ENCODE measurements at regions not wholly inside any gene's neighbourhood (a gene's known extent, or its start where the extent isn't known, plus 50 kb on each side); places are given as distances from the start of the nearest gene placed in this dataset.

DNA sequence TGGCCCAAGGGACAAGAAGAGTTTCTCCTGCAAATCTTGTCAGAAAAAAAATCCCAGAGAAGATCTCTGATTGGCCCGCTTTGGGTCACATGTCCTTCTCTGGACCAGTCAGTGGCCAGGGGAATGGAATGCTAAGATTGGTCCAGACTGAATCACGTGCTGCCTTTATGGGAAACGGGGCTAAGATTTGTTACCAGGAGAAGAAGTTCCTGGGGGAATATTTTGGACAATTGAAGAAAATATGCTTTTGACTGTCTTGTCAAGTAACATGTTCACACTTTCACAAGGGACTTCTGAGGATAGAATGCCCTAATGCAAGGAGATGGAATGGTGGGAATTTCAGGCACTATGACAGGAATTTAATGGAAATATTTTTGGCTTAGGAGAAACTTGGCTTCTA lies 74.1 kb upstream of the SH3PXD2B start:
- TF ChIP-seq EP300 (conservative IDR thresholded peaks at IDR 0.05; ENCODE audit: poor library complexity, severe bottlenecking) (no peak), MXI1 (conservative IDR thresholded peaks at IDR 0.05; ENCODE audit: poor library complexity, severe bottlenecking) (no peak), POLR2AphosphoS5 (IDR thresholded peaks at IDR 0.05) (no peak), RAD21 (conservative IDR thresholded peaks at IDR 0.05) (no peak)
- TF ChIP-seq, protein P1, sequence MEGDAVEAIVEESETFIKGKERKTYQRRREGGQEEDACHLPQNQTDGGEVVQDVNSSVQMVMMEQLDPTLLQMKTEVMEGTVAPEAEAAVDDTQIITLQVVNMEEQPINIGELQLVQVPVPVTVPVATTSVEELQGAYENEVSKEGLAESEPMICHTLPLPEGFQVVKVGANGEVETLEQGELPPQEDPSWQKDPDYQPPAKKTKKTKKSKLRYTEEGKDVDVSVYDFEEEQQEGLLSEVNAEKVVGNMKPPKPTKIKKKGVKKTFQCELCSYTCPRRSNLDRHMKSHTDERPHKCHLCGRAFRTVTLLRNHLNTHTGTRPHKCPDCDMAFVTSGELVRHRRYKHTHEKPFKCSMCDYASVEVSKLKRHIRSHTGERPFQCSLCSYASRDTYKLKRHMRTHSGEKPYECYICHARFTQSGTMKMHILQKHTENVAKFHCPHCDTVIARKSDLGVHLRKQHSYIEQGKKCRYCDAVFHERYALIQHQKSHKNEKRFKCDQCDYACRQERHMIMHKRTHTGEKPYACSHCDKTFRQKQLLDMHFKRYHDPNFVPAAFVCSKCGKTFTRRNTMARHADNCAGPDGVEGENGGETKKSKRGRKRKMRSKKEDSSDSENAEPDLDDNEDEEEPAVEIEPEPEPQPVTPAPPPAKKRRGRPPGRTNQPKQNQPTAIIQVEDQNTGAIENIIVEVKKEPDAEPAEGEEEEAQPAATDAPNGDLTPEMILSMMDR (IDR thresholded peaks at IDR 0.05; ENCODE audit: poor library complexity, severe bottlenecking), result no peak
- no peak overlapping the region for H3K27ac ChIP-seq (ENCODE audit: low read length)
- no peaks in the 10 kb centered on the region for H3F3A ChIP-seq (ENCODE audit: insufficient read depth, low read length, poor library complexity, severe bottlenecking)
- no peaks in the 10 kb centered on the region for H4K20me1 ChIP-seq (ENCODE audit: insufficient read depth)
- H3K36me3 ChIP-seq (ENCODE audit: insufficient read depth, low read length), result no peaks in the 10 kb centered on the region
- H3K4me2 ChIP-seq (ENCODE audit: low read length), result no peak overlapping the region
- H3K9me2 ChIP-seq (ENCODE audit: insufficient read depth, low read length), result no peaks in the 10 kb centered on the region
- H3K79me2 ChIP-seq (replicated peaks; ENCODE audit: insufficient read depth, low read length), result no peaks in the 10 kb centered on the region
- H3K9ac ChIP-seq (ENCODE audit: low read length), result no peak overlapping the region
- no peaks in the 10 kb centered on the region for H3K9me3 ChIP-seq (ENCODE audit: low read length)
- H3K4me3 ChIP-seq (ENCODE audit: low read length), result no peak overlapping the region
- H2AFZ ChIP-seq (ENCODE audit: low read depth, low read length), result no peak overlapping the region
- no peaks in the 10 kb centered on the region for H3K27me3 ChIP-seq (ENCODE audit: insufficient read depth, low read depth, low read length)

DNA sequence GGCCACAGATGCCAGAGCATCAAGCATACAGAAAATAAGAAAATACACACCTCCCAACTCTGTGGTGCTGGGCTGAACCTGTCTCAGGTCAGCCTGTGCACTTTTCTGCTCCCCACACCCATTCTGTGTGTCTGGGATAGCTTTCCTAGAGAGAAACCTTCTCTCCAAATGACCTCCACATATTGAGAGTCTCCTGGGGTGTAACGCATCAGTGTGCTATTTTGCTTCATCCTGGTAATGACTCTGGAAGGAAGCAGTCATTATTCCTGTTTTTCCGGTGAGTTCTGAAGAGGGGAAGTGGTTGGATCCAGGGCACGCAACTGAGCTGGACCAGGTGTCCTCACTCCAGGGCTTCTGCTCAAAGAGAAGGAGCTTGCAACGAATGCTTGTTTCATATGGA lies 73.2 kb upstream of the SH3PXD2B start:
- Histone ChIP-seq H3F3A (ENCODE audit: insufficient read depth, low read length, poor library complexity, severe bottlenecking) (no peaks in the 10 kb centered on the region), H2AFZ (ENCODE audit: low read depth, low read length) (no peak overlapping the region), H3K9me2 (ENCODE audit: insufficient read depth, low read length) (no peaks in the 10 kb centered on the region), H3K36me3 (ENCODE audit: insufficient read depth, low read length) (no peaks in the 10 kb centered on the region), H3K9ac (ENCODE audit: low read length) (no peak overlapping the region), H3K27me3 (ENCODE audit: insufficient read depth, low read depth, low read length) (no peaks in the 10 kb centered on the region), H3K27ac (ENCODE audit: low read length) (no peak overlapping the region), H3K9me3 (ENCODE audit: low read length) (no peaks in the 10 kb centered on the region), H3K79me2 (replicated peaks; ENCODE audit: insufficient read depth, low read length) (no peaks in the 10 kb centered on the region), H3K4me3 (ENCODE audit: low read length) (no peak overlapping the region), H4K20me1 (ENCODE audit: insufficient read depth) (no peaks in the 10 kb centered on the region), H3K4me2 (ENCODE audit: low read length) (no peak overlapping the region)
- TF ChIP-seq SMC3 (conservative IDR thresholded peaks at IDR 0.05; ENCODE audit: poor library complexity) (no peak), EZH2 (IDR thresholded peaks at IDR 0.05; ENCODE audit: borderline replicate concordance, insufficient read depth, low read length, poor library complexity, severe bottlenecking) (no peak), TAF1 (IDR thresholded peaks at IDR 0.05; ENCODE audit: low read depth) (no peak), EP300 (conservative IDR thresholded peaks at IDR 0.05; ENCODE audit: poor library complexity, severe bottlenecking) (no peak), RAD21 (conservative IDR thresholded peaks at IDR 0.05) (no peak)
- TF ChIP-seq, protein P1 (IDR thresholded peaks at IDR 0.05; ENCODE audit: poor library complexity, severe bottlenecking), result no peak
- TF ChIP-seq, protein P2, sequence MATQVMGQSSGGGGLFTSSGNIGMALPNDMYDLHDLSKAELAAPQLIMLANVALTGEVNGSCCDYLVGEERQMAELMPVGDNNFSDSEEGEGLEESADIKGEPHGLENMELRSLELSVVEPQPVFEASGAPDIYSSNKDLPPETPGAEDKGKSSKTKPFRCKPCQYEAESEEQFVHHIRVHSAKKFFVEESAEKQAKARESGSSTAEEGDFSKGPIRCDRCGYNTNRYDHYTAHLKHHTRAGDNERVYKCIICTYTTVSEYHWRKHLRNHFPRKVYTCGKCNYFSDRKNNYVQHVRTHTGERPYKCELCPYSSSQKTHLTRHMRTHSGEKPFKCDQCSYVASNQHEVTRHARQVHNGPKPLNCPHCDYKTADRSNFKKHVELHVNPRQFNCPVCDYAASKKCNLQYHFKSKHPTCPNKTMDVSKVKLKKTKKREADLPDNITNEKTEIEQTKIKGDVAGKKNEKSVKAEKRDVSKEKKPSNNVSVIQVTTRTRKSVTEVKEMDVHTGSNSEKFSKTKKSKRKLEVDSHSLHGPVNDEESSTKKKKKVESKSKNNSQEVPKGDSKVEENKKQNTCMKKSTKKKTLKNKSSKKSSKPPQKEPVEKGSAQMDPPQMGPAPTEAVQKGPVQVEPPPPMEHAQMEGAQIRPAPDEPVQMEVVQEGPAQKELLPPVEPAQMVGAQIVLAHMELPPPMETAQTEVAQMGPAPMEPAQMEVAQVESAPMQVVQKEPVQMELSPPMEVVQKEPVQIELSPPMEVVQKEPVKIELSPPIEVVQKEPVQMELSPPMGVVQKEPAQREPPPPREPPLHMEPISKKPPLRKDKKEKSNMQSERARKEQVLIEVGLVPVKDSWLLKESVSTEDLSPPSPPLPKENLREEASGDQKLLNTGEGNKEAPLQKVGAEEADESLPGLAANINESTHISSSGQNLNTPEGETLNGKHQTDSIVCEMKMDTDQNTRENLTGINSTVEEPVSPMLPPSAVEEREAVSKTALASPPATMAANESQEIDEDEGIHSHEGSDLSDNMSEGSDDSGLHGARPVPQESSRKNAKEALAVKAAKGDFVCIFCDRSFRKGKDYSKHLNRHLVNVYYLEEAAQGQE (IDR thresholded peaks at IDR 0.05; ENCODE audit: borderline replicate concordance), result peak; percentile 56

Measured in neural cell (in vitro differentiated cells).